ENCODE measurements at regions not wholly inside any gene's neighbourhood (a gene's known extent, or its start where the extent isn't known, plus 50 kb on each side); places are given as distances from the start of the nearest gene placed in this dataset.

GRCh38 chr10:130780763-130781162 is 530.8 kb downstream of the TCERG1L start:
- no peaks in the 10 kb centered on the region for H3K36me3 ChIP-seq
- no peak for DNase-seq
- no peak overlapping the region for H3K27ac ChIP-seq
- no peaks in the 10 kb centered on the region for H3K9me3 ChIP-seq
- H3K4me1 ChIP-seq: no peaks in the 10 kb centered on the region
- in situ Hi-C loops (cut with MboI; ENCODE audit: low pct_ligation_motif_present in 1 of 4, low pct_unique_long_range_greater_than_20kb in 1 of 4, low sequenced_read_pairs in 3 of 4): no loop called here
- intact Hi-C loops (cut with DNase I; ENCODE audit: low total_unique reads): no loop called here
- TF ChIP-seq CTCF (IDR thresholded peaks at IDR 0.05) (no peak), POLR2A (IDR thresholded peaks at IDR 0.05) (no peak)
- whole genome bisulfite sequencing, 2 donors (ENCODE audit: low coverage in 1 of 2): 56% methylated on average over 9 of the region's 9 CpGs; no CpG with 5 or more reads in 1 of the 2 donors
- H3K4me3 ChIP-seq: no peak overlapping the region
- no peaks in the 10 kb centered on the region for H3K27me3 ChIP-seq

GRCh38 chr10:130781206-130781605 is 530.3 kb downstream of the TCERG1L start:
- H3K9me3 ChIP-seq: no peaks in the 10 kb centered on the region
- TF ChIP-seq EP300 (IDR thresholded peaks at IDR 0.05; ENCODE audit: low read depth) (no peak), POLR2A (IDR thresholded peaks at IDR 0.05) (no peak), CTCF (IDR thresholded peaks at IDR 0.05) (no peak), POLR2AphosphoS5 (IDR thresholded peaks at IDR 0.05) (no peak)
- WGBS, 2 donors (ENCODE audit: low coverage in 1 of 2): 62 to 84% methylated on average over 3 to 8 of the region's 8 CpGs

GRCh38 chr10:130781623-130782022 is 529.9 kb downstream of the TCERG1L start:
- intact Hi-C loops (cut with DNase I; ENCODE audit: low total_unique reads) (no loop called here), in situ Hi-C loops (cut with MboI; ENCODE audit: low pct_ligation_motif_present in 1 of 4, low pct_unique_long_range_greater_than_20kb in 1 of 4, low sequenced_read_pairs in 3 of 4) (no loop called here)
- Histone ChIP-seq H3K4me1 (no peaks in the 10 kb centered on the region), H3K36me3 (no peaks in the 10 kb centered on the region), H3K9me3 (no peaks in the 10 kb centered on the region), H3K4me3 (no peak overlapping the region), H3K27ac (no peak overlapping the region), H3K27me3 (no peaks in the 10 kb centered on the region)
- no peak for DNase-seq
- WGBS, 2 donors (ENCODE audit: low coverage in 1 of 2): 62 to 83% methylated on average over 2 to 7 of the region's 7 CpGs
- TF ChIP-seq CTCF (IDR thresholded peaks at IDR 0.05) (no peak), EP300 (IDR thresholded peaks at IDR 0.05; ENCODE audit: low read depth) (no peak), POLR2A (IDR thresholded peaks at IDR 0.05) (no peak), POLR2AphosphoS5 (IDR thresholded peaks at IDR 0.05) (no peak)

More at GRCh38 chr10:130781206-130781605, 530.3 kb downstream of the TCERG1L start:
- intact Hi-C loops (cut with DNase I; ENCODE audit: low total_unique reads) (no loop called here), in situ Hi-C loops (cut with MboI; ENCODE audit: low pct_ligation_motif_present in 1 of 4, low pct_unique_long_range_greater_than_20kb in 1 of 4, low sequenced_read_pairs in 3 of 4) (no loop called here)
- Histone ChIP-seq H3K4me3 (no peak overlapping the region), H3K27me3 (no peaks in the 10 kb centered on the region), H3K36me3 (no peaks in the 10 kb centered on the region), H3K4me1 (no peaks in the 10 kb centered on the region), H3K27ac (no peak overlapping the region)
- DNase-seq: no peak

GRCh38 chr10:130782467-130782866 is 529.1 kb downstream of the TCERG1L start:
- TF ChIP-seq POLR2AphosphoS5 (IDR thresholded peaks at IDR 0.05) (no peak), POLR2A (IDR thresholded peaks at IDR 0.05) (no peak), EP300 (IDR thresholded peaks at IDR 0.05; ENCODE audit: low read depth) (no peak), CTCF (IDR thresholded peaks at IDR 0.05) (no peak)
- 65 to 66% methylated on average over 4 to 11 of the region's 11 CpGs for WGBS, 2 donors (ENCODE audit: low coverage in 1 of 2)
- in situ Hi-C loops (cut with MboI; ENCODE audit: low pct_ligation_motif_present in 1 of 4, low pct_unique_long_range_greater_than_20kb in 1 of 4, low sequenced_read_pairs in 3 of 4): no loop called here
- no peaks in the 10 kb centered on the region for H3K27me3 ChIP-seq
- H3K36me3 ChIP-seq: no peaks in the 10 kb centered on the region
- no peak overlapping the region for H3K27ac ChIP-seq
- DNase-seq: no peak
- intact Hi-C loops (cut with DNase I; ENCODE audit: low total_unique reads): no loop called here
- H3K4me1 ChIP-seq: no peaks in the 10 kb centered on the region
- no peak overlapping the region for H3K4me3 ChIP-seq
- no peaks in the 10 kb centered on the region for H3K9me3 ChIP-seq
